CD4-positive, alpha-beta T cell treated with Interleukin-17A for 4 hours (primary cell): ENCODE measurements at regions not wholly inside any gene's neighbourhood (a gene's known extent, or its start where the extent isn't known, plus 50 kb on each side); places are given as distances from the start of the nearest gene placed in this dataset.

Experiments used
- DNase-seq: peaks from one replicate; pipeline ENCODE4 v3.0.0-alpha.2; 2020; ENCODE audit warnings: mixed read lengths

DNA sequence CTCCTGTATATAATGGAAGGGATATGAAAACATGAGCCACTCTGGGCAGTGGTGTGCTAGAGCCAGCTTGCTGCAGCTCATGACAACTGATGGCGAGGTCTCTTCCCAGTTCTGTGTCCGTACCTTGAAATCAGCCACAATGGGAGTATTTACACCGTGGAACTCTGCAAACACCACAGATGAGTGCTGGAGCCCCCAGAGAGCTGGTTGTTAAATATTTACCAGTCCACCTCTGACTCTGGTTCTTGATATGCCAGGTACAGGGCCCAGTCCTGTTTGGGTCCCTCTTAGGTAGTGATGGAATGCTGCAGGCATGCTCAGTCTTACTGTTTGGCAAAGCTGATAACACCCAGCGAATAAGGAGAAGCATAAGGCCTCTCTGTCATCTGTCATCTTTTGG is 116.1 kb upstream of the GLI2 start:
- DNase-seq, result no peak

DNA sequence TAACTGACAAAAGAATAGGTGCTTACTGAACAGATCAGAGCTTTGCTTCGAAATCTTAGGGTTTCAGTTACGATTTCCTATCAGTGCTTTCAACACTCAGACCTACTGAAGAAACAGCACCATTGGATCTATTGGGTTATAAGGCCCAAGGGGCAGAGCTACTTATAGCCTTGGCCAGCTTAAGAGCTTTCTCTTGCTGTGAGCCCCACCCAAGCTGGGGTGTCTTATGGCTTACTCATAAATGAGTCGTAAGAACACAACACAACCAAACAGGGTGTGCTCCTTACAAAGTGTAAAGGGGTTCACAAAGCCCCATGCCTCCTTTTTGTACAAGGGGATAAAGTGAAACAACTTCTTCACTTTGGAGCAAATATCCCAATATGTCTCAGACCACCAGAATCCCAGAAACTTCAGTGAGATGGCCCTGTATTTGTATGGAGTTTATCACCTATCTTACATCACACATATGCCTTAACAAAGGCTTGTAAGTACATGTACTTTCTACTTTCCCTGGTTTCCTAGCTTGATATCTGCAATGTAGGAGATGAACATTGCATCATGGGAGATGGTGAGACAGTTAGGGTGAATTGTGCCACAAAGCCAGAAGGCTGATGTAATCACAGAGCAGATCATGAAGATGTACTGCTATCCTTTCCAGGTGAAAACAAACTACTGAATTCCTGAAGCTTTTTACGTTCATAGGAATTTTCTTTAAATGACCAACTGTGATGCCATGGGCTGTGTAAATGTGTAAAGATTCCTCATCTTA is 115.5 kb upstream of the GLI2 start:
- no peak for DNase-seq

DNA sequence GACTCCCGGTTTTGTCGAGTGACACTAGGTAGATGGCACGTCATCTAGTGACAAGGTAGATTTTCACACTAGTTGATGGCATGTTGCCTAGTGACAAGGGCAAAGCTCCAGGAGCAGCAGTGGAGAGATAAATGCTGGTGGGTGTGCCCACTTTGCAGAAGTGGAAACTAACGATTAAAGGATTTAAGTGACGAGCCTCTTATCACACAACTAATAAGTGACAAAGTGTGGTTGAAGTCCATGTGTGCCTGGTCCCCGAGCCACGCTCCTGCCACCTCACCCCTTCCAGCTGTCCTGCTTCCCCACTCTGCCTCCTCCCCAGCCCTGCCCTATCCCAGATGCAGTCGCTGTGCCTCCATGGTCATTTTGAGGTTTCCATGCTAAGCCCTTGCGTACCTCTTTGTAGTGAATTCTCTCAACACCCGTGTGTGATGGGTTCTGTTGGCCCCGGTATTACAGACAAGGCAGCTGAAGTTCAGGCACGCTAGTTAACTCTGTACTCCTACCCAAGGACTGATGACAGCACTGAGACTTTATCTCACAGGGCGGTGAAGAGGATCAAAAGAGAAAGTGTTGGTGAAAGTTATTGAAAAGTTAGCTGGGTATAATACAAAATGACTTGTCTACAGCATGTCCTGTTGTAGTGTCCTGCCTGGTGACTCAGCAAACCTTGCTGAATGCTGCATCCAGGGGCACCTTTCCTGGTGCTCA is 113.4 kb upstream of the GLI2 start:
- no peak for DNase-seq

DNA sequence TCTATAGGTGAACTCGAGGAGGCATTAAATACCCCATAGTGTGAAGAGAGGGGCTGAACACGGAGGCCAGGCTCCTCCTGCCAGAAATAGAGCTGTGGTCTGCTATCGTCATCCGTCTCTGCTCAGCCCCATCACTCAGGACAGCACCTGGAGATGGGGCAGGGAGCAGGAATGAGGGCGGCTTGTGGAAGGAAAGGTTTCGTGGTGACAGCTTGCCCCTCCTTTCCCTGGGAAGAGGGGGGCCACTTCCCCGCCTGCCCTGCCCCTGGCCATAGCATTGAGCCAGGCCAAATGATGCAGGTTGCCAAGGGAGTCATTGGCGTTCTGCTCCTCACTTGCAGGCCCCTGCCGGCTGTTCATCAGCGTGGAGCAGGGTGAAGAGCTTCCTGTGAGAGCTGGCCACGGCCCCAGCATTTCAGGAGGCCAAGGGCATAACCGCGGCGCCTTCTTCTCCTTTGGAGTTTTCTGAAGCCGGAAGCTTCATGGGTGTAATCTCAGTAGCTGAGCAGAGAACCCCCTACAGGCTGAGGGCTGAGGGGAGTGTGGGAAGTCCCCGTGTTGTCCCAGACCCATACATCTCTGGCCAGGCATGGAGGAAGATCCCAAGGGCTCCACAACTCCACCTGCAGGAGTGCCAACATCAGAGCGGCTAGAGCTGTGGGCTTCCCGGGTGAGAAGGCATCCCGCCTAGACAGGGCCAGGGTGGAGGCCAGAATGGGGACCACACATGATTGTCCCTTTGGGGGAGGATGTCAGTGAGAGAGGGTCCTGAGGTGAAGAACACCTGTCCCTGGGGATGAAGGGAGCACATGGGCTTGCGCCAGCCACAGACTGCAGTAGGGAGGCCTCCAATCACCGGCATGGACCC is 112.5 kb upstream of the GLI2 start:
- DNase-seq, result no peak

DNA sequence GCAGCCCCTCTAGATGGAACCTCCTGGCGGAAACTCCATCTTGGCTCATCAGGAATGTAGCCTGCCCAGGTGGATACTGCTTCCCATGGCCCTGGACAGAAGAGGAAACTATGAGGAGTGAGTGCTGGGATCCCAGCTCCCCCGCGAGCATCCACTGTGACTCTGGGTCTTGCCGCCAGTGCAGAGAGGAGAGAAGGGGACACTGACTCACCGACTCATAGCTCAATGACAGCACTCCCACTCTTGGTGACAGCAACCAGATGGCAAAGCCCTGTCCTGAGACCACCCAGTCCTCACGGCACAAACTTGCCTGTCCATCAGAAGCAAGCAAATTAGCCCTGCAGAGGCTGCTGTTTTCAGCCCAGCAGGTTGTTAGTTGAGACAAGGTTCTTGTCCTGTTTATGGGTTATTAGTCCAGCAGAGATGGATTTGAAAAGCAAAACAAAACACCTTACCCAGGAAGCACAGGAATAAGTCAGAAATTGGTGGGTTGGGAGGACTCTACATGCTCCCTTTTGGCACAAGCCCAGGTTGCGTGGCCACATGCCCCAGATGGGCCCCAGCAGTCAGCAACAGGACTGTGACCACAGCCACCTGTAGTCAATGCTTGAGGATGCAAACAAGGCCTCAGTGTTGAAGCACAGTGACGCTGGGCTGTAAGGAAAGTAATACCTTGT is 111.5 kb upstream of the GLI2 start:
- no peak for DNase-seq

DNA sequence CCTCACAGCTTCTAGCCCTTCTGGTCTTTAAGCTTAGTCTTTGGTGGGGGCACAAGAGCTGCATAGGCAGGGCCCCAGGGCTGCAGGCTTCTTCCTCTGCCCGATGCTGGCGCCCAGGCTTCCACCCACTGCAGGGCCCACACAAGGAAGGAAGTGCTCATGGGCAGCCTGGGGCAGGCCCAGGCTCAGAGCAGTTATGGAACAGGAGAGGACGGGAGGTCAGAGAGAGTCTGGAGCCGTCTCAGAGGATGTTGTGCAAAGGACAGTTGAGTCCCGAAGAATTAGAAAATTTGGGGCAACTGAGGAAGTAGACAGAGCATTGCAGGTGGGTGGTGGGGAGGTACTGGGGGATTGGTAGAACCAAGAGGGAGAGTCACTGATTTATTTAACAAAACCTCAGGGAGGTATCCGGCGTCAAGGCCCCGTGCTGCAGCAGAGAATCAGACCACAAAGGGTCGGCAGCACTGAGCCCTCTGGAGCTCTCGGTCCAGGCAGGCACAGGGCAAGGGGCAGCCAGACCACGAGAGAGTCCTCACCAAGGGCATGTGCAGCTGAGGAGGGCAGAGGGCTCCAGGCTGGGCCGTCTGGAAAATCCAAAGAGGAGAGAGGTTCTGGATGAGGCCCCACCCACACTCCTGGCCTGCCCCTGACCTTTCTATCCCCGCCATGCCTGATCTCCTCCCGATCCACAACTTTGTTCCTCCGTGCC is 110.8 kb upstream of the GLI2 start:
- DNase-seq, result no peak

DNA sequence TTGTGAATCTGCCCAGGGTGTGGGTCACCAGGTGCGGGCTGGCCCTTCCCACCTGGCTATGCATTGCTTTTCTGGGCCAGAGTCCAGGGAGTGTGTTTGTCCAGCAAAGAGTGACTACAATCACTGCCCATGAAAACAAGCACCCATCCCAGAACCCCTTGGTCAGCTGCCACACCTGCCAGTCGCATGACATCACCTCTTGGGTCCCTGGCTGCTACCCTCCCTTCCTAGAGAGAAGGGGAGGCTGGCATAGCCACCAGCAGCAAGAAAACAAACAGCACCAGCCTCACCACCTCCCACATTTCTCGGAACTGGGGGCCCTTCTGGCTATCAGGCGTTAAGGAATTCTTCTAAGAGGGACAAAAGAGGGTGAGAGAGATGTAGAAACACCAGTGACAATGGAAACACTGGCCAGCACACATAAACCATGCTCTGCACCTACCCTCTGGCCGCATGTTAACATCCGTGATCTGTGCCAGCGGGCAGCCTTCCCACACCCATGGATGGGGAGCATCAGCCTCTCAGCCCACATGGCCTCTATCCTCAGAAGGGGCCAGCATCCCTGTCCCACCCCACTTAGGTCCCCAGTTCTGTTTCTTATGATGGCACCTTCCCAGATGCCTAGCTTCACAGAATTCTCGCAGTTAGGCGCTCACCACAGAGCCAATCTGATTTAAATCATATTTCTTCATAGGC is 109.7 kb upstream of the GLI2 start:
- DNase-seq, result no peak

DNA sequence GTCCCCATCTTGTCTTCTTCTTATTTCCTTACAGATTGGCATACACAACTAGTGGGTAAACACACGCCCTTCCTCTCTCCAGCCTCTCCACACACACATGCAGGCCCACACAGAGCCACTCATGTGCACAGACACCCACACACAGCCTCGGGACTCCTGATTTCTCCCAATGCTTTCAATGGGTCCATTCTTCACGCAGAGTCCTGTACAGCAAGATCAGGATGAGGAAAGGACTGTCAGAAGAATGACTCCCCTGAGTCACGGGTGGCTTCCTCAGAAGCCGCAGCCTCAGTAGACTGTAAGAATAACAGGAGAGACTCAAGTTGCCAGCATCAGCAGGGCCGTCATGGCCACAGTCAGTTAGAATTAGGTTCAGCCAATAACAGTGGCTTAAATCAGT is 109.1 kb upstream of the GLI2 start:
- DNase-seq, result no peak

DNA sequence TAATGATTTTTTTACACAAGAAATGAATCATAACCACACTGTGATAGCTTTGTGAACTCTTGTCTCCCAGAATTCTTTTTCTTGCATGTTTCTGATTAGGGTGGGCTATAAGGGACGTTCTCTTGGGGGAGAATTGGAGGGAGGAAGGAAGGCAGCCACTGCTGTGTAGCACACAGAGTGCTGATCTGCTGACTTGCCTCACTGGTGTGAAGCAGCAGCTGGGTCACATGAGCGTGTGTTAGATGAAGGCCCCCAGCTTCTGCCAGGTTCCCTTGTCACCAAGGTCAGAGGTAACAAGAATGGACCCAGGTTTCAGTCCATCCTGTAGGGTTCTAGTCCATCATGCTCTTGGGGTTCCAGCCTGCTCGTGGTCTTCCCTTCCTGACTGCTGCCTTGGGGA is 107.4 kb upstream of the GLI2 start:
- DNase-seq, result no peak

DNA sequence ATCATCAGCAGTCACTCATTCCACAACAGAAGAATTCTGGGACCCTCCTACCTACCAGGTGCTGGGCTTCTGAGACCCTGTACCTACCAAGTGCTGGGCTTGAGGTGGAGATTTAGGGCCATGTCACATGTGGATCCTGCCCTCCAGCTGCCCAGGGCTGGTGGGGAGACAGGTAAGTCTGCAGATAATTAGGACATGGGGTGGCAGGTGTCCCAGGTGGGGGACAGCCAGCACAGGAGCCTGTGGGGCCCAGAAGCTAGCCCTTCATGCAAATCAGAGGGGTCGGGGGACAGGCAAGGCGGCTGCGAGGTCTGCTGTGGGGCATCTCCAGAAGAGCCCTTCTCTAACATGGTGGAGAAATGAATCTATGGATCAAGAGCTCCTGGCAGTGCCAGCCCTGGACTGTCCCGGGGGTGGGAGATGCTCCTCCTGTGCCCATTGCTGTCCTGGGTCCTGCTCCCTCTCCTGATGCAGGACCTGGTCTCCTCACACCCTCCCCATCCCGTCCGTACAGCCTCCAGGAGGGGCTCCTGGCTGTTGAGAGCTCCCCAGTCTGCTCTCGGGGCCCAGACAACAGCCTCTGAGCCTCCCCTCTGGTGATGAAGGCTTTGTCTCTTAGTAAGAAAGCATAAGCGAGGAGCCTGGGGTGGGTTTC is 106.3 kb upstream of the GLI2 start:
- no peak for DNase-seq

DNA sequence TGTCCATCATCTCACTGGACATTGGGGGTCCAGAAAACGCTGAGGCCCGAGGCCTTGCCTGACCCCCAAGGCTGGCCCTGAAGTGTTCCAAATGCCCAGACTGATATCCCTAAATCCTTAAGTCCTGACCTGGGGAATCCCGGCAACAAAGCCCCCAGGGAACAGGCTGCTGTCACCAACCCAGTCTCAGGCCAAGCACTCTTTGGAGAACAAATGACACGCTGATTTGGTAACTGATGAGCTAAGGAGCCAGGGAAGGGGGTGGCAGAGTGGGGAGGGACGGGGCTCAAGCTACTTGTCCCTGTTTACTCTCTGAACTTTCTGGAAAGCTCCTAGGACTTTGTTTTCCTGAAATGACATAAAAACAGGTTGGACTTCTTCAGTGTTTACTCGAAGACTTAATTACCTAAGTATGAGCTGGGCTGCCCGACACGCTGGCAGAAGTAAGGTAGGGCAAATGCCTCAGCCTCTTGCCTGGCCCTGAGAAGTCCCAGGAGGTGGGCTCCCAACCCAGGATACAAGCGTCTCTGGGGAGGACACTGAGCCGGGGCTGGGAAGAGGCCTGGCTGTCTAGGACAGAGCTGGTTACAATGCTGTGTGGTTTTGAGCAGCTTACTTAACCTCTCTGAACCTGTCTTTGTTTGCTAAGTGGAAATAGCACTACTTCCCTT is 105.5 kb upstream of the GLI2 start:
- no peak for DNase-seq

DNA sequence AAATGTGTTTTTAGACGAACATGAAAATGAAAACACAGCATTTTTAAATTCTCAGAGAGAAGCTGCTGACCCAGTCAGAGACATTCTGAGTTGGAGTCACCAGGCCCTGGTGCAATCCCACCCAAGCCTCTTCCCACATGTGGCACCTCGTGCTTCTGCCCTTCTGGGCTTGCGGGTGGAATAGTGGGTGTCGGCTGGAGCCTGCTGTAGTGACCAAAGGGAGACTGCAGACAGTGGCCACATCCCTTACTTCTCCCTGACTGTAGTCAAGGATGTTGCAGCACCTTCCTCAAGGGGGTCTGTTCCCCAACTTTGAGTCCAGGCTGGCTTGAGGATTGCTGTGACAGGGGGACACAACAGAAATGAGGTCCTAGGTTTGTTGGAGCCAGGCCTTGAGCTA is 104.4 kb upstream of the GLI2 start:
- DNase-seq, result no peak

DNA sequence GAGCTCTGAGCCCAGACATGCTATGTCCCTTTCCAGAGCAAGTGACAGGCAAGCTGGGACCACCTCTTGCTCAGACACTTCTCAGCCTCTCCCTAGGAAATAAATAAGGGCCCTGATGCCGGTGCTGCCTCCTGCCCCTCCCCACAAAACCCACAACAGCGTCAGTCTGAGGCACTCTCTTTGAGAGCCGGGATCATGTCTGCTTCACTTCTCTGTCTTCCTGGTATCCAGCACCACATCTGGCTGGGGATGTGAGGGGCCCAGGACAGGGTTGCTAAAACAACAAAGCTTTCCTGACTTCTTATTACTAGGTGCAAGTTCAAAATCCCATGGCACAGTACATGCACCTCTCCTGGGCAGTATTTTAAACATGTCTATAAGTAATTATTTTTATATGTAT is 103.9 kb upstream of the GLI2 start:
- DNase-seq, result no peak

DNA sequence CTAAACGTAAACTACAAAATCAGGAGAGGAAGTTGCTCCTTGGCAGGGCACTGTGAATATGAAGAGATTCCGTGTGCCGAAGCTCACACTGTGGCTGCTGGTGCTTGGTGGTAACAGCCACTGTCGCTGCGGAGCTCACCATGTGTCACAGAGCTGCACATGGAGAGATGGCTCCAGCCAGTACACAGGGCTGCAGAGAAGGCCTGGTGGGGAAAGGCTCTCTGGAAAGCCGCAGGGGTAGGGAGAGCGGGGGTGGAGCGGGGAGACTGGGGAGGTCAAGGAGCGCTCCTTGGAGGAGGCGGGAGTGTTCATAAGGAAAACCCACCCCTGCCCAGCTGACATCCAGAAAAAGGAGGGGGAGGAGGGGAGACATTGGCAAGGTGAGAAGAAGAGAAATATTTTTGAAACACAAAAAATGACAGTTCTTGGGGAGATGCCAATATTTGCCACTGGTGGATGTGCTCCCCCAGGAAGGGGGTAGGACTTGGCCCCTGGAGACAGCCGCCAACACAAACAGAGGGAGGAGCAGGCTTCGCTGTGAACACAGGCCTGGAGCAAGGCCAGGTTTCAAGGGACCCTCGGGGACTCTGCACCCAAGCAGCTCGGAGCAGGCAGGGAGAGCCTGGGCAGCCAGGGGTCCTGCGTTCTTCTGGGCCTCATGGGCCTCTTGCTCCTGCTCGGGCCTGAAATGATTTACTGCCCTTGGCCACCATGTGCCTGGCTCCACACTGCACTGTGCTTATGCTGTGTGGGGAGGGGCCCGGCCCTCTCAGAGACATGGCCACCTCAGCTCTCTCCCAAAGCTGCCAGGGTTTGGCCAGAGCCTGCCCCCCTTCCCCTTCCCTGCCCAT is 102.6 kb upstream of the GLI2 start:
- DNase-seq, result no peak

DNA sequence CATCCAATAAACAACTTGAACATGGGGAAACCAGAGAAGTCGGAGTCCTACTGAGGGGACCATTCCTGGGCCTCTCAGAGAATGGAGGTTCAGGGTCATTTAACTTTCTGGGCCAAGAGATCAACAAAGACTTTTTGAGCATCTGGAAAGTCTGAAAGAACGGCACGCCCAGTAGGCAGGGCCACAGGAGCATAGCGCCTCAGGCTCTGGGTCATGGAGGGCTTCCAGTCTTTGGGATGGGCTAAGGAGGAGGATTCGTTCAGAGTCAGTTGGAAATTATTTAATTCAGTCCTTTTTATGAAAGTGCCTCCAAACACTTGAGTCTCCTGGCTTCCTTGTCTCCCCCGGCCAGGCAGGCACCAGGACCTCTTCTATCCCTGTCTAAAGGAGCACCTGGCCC is 101.1 kb upstream of the GLI2 start:
- DNase-seq, result no peak

DNA sequence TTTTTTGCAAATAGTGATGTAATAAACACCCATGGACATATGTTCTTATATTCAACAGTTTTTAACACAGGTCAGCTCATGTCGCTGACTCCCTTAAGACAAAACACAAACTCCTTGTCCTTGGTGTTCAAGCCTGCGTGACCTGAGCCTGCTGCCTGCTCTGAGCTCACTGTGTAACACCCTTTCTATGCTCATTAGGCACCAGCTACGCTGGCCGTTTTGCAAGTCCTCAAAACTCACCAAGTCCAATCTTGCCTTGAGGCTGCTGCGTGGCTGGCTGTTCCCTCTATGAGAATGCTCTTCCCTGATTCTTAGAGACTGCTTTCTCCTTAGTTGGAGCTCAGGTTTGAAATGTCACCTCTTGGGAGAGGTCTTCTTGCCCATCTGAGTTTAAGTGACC is 100.5 kb upstream of the GLI2 start:
- DNase-seq, result no peak

DNA sequence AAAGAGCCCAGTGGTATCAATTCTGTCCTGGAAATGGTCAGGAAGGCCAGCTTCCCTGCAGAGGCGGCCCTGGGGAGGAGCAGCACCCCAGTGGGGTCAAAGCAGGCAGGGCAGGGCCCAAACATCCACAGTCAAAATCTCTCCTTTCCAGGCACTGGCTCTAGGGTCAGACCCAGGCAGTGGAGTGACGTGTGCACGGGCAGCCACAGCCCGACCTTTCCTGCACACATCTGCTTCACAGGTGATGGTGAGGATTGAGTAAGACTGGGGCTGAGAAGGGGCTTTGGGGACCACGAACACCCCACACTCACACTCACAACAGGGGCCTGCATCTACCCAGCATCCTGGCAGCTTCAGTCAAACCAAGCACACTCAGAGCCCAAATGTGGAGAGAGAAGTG is 97.8 kb upstream of the GLI2 start:
- no peak for DNase-seq

DNA sequence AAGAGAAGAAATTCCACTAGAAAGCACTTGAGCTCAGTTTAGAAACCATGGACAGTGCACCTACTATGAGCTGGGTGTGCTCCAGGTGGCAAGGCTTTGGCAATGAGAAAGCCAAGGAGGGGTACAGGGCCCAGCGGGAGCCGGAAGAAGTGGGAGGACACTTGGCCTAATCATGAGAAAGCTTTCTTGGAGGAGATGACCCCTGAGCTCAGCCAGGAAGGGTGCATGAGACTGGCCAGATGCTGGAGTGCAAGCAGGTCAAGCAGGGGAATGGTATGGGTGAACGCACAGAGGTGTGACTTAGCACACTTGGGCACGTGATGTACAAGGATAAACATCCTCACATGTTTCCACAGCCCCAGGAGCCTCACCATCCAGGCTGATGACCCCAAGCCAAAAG is 97.2 kb upstream of the GLI2 start:
- no peak for DNase-seq

DNA sequence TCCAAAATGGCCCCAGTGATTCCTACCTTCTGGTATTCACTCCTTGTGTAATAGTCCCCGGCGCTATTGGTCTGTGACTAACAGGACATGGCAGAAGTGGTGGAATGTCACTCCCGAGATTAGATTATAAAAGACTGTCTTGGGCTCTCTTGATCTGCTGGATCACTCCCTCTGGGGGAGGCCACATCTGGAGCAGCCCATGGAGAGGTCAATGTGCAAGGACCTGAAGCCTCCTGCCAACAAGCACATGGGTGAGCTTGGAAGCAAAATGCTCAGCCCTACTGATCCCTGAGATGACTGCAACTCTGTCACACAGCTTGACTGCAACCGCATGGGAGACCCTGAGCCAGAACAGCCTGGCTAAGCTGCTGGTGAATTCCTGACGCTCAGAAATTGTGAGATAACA is 94.3 kb upstream of the GLI2 start:
- DNase-seq, result no peak

DNA sequence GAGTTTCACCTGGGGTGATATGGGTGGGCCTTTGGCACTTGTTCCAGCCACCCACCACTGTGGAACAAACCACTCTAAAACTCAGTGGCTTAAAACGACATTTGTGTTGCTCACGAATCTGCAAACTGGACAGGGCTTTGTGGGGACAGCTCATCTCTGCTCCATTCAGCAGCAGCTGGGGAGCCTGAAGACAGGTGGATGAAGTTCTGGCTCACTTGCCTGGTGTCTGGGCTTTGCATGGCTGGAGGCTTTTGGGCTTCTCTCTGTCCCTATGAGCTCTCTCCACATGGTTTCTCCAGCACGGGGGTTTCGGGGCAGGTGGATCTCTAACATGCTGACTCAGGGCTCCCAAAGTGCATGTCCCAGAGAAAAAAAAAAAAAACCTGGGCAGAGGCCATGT is 93.0 kb upstream of the GLI2 start:
- DNase-seq, result no peak
